ENCODE measurements at regions not wholly inside any gene's neighbourhood (a gene's known extent, or its start where the extent isn't known, plus 50 kb on each side); places are given as distances from the start of the nearest gene placed in this dataset.

DNA sequence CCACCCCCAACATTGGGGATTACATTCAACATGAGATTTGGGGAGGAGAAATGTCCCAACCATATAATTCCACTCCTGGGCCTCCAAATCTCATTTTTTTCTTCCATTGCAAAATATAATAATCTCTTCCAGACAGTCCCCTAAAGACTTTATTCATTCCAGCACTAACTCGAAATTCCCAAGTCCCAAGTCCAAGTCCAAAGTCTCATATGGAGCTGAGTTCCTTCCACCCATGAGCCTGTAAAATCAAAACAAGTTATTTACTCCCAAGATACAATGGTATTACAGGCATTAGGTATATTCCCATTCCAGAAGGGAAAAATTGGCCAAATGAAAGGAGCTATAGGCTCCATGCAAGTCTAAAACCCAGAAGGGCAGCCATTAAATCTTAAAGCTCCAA, 56.7 kb downstream of the P2RY1 start:
- no peak for DNase-seq (ENCODE audit: low read depth in 1 of 2, low spot score in 1 of 2)
- Histone ChIP-seq H3K9me3 (ENCODE audit: low read depth) (no peaks in the 10 kb centered on the region), H3K4me3 (no peak overlapping the region), H3K4me1 (ENCODE audit: low read depth) (no peaks in the 10 kb centered on the region), H3K36me3 (no peaks in the 10 kb centered on the region), H3K27ac (no peak overlapping the region), H3K27me3 (no peaks in the 10 kb centered on the region)
- TF ChIP-seq, protein P1, sequence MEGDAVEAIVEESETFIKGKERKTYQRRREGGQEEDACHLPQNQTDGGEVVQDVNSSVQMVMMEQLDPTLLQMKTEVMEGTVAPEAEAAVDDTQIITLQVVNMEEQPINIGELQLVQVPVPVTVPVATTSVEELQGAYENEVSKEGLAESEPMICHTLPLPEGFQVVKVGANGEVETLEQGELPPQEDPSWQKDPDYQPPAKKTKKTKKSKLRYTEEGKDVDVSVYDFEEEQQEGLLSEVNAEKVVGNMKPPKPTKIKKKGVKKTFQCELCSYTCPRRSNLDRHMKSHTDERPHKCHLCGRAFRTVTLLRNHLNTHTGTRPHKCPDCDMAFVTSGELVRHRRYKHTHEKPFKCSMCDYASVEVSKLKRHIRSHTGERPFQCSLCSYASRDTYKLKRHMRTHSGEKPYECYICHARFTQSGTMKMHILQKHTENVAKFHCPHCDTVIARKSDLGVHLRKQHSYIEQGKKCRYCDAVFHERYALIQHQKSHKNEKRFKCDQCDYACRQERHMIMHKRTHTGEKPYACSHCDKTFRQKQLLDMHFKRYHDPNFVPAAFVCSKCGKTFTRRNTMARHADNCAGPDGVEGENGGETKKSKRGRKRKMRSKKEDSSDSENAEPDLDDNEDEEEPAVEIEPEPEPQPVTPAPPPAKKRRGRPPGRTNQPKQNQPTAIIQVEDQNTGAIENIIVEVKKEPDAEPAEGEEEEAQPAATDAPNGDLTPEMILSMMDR (IDR thresholded peaks at IDR 0.05; ENCODE audit: low read depth, low read length): no peak

DNA sequence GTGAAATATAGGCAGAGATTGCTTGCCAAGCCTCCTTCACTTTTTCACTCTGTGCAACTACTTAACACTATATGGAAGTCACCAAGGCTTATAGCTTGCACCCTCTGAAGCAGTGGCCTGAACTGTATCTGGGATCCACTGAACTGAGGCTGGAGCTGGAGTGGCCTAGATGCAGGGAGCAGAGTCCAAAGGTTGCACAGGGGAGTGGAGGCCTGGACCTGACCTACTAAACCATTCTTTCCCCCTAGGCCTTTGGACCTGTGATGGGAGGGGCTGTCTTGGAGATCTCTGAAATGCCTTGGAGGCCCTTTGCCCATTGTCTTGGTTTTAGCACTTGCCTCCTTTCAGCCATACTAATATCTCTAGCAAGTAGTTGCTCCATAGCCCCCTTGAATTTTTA, 57.5 kb downstream of the P2RY1 start:
- Histone ChIP-seq H3K4me1 (ENCODE audit: low read depth) (no peaks in the 10 kb centered on the region), H3K4me3 (no peak overlapping the region), H3K36me3 (no peaks in the 10 kb centered on the region), H3K9me3 (ENCODE audit: low read depth) (no peaks in the 10 kb centered on the region), H3K27me3 (no peaks in the 10 kb centered on the region), H3K27ac (no peak overlapping the region)
- DNase-seq (ENCODE audit: low read depth in 1 of 2, low spot score in 1 of 2): no peak
- TF ChIP-seq, protein P1 (IDR thresholded peaks at IDR 0.05; ENCODE audit: low read depth, low read length): no peak

DNA sequence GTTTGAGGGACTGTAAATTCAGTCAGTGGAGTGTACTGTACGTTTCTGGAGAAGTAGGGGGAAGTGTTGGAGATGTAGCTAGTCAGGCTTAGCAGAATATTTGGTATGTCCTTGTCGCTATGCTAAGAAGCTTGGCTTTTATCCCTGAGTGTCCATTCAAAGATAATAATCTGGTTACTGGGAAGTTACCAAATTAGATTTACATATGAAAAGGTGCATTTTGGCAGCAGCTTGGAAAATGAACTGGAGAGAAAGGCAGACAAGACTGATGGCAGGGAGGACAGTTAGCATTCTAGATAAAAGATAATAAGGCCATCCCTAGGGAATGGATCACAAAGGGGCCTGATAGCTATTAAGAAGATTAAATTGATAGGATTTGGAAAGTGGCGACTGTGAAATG, 58.7 kb downstream of the P2RY1 start:
- no peaks in the 10 kb centered on the region for H3K36me3 ChIP-seq
- H3K9me3 ChIP-seq (ENCODE audit: low read depth): no peaks in the 10 kb centered on the region
- TF ChIP-seq, protein P1 (IDR thresholded peaks at IDR 0.05; ENCODE audit: low read depth, low read length): no peak
- H3K27ac ChIP-seq: no peak overlapping the region
- H3K4me3 ChIP-seq: no peak overlapping the region
- no peaks in the 10 kb centered on the region for H3K27me3 ChIP-seq
- H3K4me1 ChIP-seq (ENCODE audit: low read depth): no peaks in the 10 kb centered on the region
- no peak for DNase-seq (ENCODE audit: low read depth in 1 of 2, low spot score in 1 of 2)

DNA sequence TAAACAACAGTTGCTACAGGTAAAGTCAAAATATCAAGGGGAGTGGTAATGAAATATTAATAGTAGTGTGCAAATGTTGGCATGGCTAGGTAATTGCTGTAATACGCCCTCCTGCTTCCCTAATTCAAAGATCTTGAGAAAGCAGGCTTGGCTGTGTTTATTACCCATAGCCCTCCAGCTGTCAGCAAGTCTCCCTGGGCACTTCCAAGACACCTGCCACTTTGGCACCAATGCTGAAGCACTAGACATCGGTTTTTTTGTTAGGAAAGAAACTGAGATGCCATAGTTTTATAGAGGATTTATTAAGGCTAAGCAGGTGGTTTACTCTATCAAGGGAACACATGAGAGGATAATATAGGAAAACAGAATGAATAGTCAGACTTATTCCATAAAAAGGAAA, 64.4 kb downstream of the P2RY1 start:
- DNase-seq (ENCODE audit: low read depth in 1 of 2, low spot score in 1 of 2): peak in 1 of 2 donors; percentile 12
- Histone ChIP-seq H3K4me1 (ENCODE audit: low read depth) (no peaks in the 10 kb centered on the region), H3K36me3 (no peaks in the 10 kb centered on the region), H3K27me3 (no peaks in the 10 kb centered on the region), H3K9me3 (ENCODE audit: low read depth) (no peaks in the 10 kb centered on the region), H3K4me3 (no peak overlapping the region), H3K27ac (no peak overlapping the region)
- TF ChIP-seq, protein P1 (IDR thresholded peaks at IDR 0.05; ENCODE audit: low read depth, low read length): no peak

DNA sequence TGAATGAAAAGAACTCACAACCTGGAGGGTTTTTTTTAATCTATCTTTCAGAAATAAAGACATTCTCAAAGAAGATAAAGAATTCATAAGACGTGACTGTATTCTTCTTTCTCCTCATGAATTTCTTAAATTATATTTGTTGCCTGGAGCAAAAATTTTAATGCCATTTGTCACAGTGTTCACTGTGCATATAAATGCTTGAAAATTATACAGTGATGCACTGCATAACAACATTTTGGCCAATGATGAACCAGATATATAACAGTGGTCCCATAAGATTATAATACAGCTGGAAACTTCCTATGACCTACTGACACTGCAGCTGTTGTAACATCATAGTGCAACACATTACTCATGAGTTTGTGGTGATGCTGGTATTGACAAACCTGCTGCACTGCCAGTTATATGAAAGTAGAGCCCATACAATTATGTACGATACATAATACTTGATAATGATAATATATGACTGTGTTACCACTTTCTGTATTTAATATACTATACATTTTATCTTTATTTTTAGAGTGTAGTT, 67.3 kb downstream of the P2RY1 start:
- no peaks in the 10 kb centered on the region for H3K4me1 ChIP-seq (ENCODE audit: low read depth)
- H3K27me3 ChIP-seq: no peaks in the 10 kb centered on the region
- peak in 1 of 2 donors; percentile 7 for DNase-seq (ENCODE audit: low read depth in 1 of 2, low spot score in 1 of 2)
- no peaks in the 10 kb centered on the region for H3K9me3 ChIP-seq (ENCODE audit: low read depth)
- H3K27ac ChIP-seq: no peak overlapping the region
- TF ChIP-seq, protein P1 (IDR thresholded peaks at IDR 0.05; ENCODE audit: low read depth, low read length): no peak
- no peaks in the 10 kb centered on the region for H3K36me3 ChIP-seq
- H3K4me3 ChIP-seq: no peak overlapping the region

DNA sequence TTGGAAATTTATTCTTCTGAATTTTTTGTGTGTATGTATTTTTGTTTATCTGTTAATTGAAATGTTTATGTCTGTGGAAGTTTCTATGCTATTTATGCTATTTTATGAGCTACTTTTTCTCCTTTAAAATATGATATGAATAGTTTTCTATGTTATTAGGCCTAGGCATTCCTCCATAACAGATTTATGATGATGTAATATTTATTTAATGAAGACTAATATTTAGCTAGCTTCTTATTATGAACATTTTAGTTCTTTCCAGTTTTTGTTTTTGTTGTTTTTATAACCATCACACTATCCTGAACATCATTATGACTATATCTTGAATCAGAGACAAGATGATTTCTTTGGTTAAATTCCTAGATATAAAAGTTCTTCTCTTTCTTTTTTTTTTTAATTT, 70.7 kb downstream of the P2RY1 start:
- no peak overlapping the region for H3K4me3 ChIP-seq
- H3K4me1 ChIP-seq (ENCODE audit: low read depth): no peaks in the 10 kb centered on the region
- no peak overlapping the region for H3K27ac ChIP-seq
- no peaks in the 10 kb centered on the region for H3K36me3 ChIP-seq
- no peaks in the 10 kb centered on the region for H3K27me3 ChIP-seq
- H3K9me3 ChIP-seq (ENCODE audit: low read depth): no peaks in the 10 kb centered on the region
- TF ChIP-seq, protein P1 (IDR thresholded peaks at IDR 0.05; ENCODE audit: low read depth, low read length): no peak
- no peak for DNase-seq (ENCODE audit: low read depth in 1 of 2, low spot score in 1 of 2)
